IPS-20b (cell line): ENCODE measurements at regions not wholly inside any gene's neighbourhood (a gene's known extent, or its start where the extent isn't known, plus 50 kb on each side); places are given as distances from the start of the nearest gene placed in this dataset.

Source experiments
- H3K27ac ChIP-seq: one replicate; pipeline ENCODE4 v1.5.1; 2013; ENCODE audit warnings: low read length
- H3K27me3 ChIP-seq: 2 replicates; pipeline ENCODE4 v1.6.1; 2013; ENCODE audit warnings: mild to moderate bottlenecking, low read length, inconsistent platforms; ENCODE audit not compliant: insufficient read depth
- H3K36me3 ChIP-seq: 2 replicates; pipeline ENCODE4 v1.6.1; 2013; ENCODE audit warnings: low read depth, mild to moderate bottlenecking, inconsistent platforms, low read length, moderate library complexity; ENCODE audit not compliant: insufficient read depth
- H3K4me1 ChIP-seq: 2 replicates; pipeline ENCODE4 v1.6.1; 2013; ENCODE audit warnings: mild to moderate bottlenecking, control low read depth, inconsistent platforms, low read length, moderate library complexity; ENCODE audit not compliant: insufficient read depth
- H3K4me3 ChIP-seq: 2 replicates; pipeline ENCODE4 v1.5.1; 2013; ENCODE audit warnings: mild to moderate bottlenecking, low read length, inconsistent platforms
- H3K9ac ChIP-seq: 2 replicates; pipeline ENCODE4 v1.6.1; 2013; ENCODE audit warnings: low read depth, mild to moderate bottlenecking, inconsistent platforms, low read length, moderate library complexity
- H3K9me3 ChIP-seq: 2 replicates; pipeline ENCODE4 v1.6.1; 2013; ENCODE audit warnings: mild to moderate bottlenecking, low read depth, low read length, inconsistent platforms; ENCODE audit not compliant: insufficient read depth

DNA sequence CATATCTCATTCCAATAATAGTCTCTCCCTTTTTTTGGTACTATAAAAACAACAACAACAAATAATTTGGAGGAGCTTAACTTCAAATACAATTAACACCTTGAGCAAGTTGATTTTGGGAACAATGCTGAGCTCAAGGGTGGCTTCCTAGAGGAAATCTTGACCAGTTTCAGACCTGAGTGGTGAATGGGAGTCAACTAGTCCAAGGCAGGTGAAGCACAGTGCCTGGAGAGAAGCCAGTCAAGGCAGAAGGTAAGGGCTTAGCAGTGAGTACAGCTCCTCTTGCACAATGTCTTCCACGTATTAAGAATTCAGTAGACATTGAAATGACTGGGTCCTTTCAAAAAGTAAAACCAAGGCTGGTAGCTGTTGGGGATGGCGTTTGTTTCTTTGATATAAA is 444.8 kb downstream of the ATP23 start:
- H3K4me3 ChIP-seq, result no peak overlapping the region
- no peaks in the 10 kb centered on the region for H3K36me3 ChIP-seq
- H3K27me3 ChIP-seq, result no peaks in the 10 kb centered on the region
- H3K9ac ChIP-seq, result no peak overlapping the region
- H3K9me3 ChIP-seq, result no peaks in the 10 kb centered on the region
- H3K27ac ChIP-seq, result no peak overlapping the region
- peaks cover 9% of the 10 kb centered on the region; the same call in 1 of the 2 replicates for H3K4me1 ChIP-seq

- Histone ChIP-seq H3K9ac (no peak overlapping the region), H3K27me3 (no peaks in the 10 kb centered on the region), H3K27ac (no peak overlapping the region), H3K4me1 (peaks cover 9% of the 10 kb centered on the region; the same call in 1 of the 2 replicates), H3K36me3 (no peaks in the 10 kb centered on the region), H3K4me3 (no peak overlapping the region), H3K9me3 (no peaks in the 10 kb centered on the region)
Observed at GRCh38 chr12:58387199-58387598, 445.8 kb downstream of the ATP23 start.

DNA sequence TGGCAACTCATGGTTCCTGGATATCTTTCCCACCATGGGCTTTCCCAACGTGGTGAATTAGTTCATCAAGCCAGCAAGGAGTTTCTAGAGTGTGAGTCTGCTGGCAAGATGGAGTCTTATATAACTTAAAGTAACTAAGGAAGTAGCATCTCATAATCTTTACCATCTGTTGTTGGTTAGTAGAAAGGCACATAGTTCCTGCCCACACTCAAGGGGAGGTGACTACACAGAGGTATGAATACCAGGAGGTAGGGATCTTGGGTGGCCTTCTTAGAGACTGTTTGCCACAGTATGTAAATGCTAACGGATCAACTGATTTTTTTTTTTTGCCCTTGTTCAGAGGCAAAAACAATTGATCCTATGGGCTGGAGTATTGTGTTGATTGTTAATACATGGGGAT is 446.9 kb downstream of the ATP23 start:
- Histone ChIP-seq H3K9me3 (no peaks in the 10 kb centered on the region), H3K36me3 (no peaks in the 10 kb centered on the region), H3K4me1 (peaks cover 9% of the 10 kb centered on the region; the same call in 1 of the 2 replicates), H3K27ac (no peak overlapping the region), H3K4me3 (no peak overlapping the region), H3K9ac (no peak overlapping the region), H3K27me3 (no peaks in the 10 kb centered on the region)

GRCh38 chr12:58393152-58393551 is 451.8 kb downstream of the ATP23 start:
- no peak overlapping the region for H3K9ac ChIP-seq
- H3K36me3 ChIP-seq, result no peaks in the 10 kb centered on the region
- no peak overlapping the region for H3K4me3 ChIP-seq
- H3K9me3 ChIP-seq, result no peaks in the 10 kb centered on the region
- no peak overlapping the region for H3K27ac ChIP-seq
- H3K27me3 ChIP-seq, result no peaks in the 10 kb centered on the region
- H3K4me1 ChIP-seq, result no peaks in the 10 kb centered on the region

GRCh38 chr12:58395056-58395455 is 453.7 kb downstream of the ATP23 start:
- Histone ChIP-seq H3K9me3 (no peaks in the 10 kb centered on the region), H3K4me1 (no peaks in the 10 kb centered on the region), H3K4me3 (no peak overlapping the region), H3K27me3 (no peaks in the 10 kb centered on the region), H3K27ac (no peak overlapping the region), H3K36me3 (no peaks in the 10 kb centered on the region), H3K9ac (no peak overlapping the region)

GRCh38 chr12:58395470-58395869 is 454.1 kb downstream of the ATP23 start:
- Histone ChIP-seq H3K4me3 (no peak overlapping the region), H3K9me3 (no peaks in the 10 kb centered on the region), H3K27me3 (no peaks in the 10 kb centered on the region), H3K4me1 (no peaks in the 10 kb centered on the region), H3K27ac (no peak overlapping the region), H3K9ac (no peak overlapping the region), H3K36me3 (no peaks in the 10 kb centered on the region)

DNA sequence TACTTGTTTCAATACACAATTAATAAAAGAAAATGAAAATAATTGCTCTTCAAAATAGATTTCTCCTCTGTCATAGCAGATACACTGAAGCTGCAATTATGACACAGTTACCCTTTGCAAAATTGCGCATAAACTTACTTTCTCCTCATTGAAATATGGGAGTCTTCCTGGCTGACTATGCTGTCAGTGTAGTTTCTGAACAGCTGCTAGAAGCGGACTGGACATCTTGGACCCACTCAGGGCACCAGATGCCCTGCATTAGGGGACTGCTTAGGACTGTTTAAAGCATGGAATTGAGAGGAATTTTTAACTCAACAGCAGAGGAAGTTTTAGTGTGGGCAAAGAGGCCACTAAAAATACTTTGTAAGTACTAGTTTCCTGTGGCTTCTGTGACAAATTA is 454.9 kb downstream of the ATP23 start:
- H3K9me3 ChIP-seq, result no peaks in the 10 kb centered on the region
- no peaks in the 10 kb centered on the region for H3K4me1 ChIP-seq
- no peaks in the 10 kb centered on the region for H3K36me3 ChIP-seq
- H3K27me3 ChIP-seq, result no peaks in the 10 kb centered on the region
- no peak overlapping the region for H3K9ac ChIP-seq
- H3K4me3 ChIP-seq, result no peak overlapping the region
- no peak overlapping the region for H3K27ac ChIP-seq

DNA sequence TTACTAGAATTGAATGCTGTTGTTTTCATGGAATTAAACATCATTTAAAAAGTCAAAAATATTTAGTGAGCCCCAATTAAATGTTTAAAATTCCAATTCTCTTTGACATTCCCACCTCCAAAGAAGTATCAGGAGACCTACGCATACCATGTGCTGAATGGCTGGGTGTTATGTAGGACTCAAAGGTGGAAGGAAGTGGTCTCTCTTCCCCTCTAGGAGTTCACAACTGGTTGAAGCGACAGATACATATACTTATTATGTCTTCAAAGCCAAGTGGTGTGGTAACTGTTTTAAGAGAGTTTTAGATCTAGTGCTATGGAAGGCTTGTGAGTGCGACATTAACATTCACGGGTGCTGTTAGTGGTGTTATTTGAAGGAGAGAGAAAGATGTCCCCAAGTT is 464.0 kb downstream of the ATP23 start:
- H3K36me3 ChIP-seq, result no peaks in the 10 kb centered on the region
- no peaks in the 10 kb centered on the region for H3K9me3 ChIP-seq
- no peak overlapping the region for H3K4me3 ChIP-seq
- no peaks in the 10 kb centered on the region for H3K27me3 ChIP-seq
- H3K27ac ChIP-seq, result no peak overlapping the region
- H3K9ac ChIP-seq, result no peak overlapping the region
- peaks cover 8% of the 10 kb centered on the region; the same call in 1 of the 2 replicates for H3K4me1 ChIP-seq

DNA sequence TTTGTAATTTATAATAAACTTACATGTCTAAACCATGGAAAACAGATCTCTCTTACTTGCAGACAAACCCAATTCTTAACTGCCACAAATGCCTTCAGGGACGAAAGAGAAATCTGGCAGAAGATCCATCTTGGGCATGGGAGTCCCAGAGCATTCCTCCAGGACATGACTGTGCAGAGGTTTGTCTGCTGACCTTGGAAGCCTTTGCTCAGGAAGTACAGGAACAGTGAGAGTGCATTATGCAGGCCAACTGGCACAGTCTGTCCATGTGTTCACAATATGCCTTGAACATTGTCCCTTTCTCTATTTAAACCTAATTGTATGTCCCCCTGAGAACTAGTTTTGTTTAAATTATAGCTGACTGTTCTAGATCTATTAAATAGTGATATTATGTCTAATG is 467.1 kb downstream of the ATP23 start:
- Histone ChIP-seq H3K27ac (no peak overlapping the region), H3K27me3 (no peaks in the 10 kb centered on the region), H3K4me3 (no peak overlapping the region), H3K4me1 (peaks cover 8% of the 10 kb centered on the region; the same call in 1 of the 2 replicates), H3K9me3 (no peaks in the 10 kb centered on the region), H3K9ac (no peak overlapping the region), H3K36me3 (no peaks in the 10 kb centered on the region)

DNA sequence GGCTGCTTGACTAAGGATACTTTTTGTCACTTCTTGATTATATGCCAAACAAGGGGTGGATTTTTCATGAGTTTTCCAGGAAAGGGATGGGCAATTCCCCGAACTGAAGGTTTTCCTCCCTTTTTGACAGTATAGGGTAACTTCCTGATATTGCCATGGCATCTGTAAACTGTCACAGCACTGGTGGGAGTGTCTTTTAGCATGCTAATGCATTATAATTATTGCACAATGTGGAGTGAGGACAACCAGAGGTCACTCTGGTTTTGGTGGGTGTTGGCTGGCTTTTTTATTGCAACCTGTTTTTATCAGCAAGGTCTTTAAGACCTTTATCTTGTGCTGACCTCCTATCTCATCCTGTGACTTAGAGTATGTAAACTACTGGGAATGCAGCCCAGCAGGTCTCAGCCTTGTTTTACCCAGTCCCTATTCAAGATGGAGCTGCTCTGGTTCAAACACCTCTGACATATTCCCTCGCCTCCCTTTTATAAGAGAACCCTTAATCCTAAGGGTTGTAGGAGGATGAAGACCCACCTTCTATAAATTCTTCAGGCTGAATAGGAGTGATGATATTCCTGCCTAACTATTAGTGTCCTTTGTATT is 471.2 kb downstream of the ATP23 start:
- no peaks in the 10 kb centered on the region for H3K27me3 ChIP-seq
- H3K4me1 ChIP-seq, result peaks cover 14% of the 10 kb centered on the region
- no peaks in the 10 kb centered on the region for H3K9me3 ChIP-seq
- no peak overlapping the region for H3K4me3 ChIP-seq
- no peaks in the 10 kb centered on the region for H3K36me3 ChIP-seq
- no peak overlapping the region for H3K9ac ChIP-seq
- no peak overlapping the region for H3K27ac ChIP-seq

DNA sequence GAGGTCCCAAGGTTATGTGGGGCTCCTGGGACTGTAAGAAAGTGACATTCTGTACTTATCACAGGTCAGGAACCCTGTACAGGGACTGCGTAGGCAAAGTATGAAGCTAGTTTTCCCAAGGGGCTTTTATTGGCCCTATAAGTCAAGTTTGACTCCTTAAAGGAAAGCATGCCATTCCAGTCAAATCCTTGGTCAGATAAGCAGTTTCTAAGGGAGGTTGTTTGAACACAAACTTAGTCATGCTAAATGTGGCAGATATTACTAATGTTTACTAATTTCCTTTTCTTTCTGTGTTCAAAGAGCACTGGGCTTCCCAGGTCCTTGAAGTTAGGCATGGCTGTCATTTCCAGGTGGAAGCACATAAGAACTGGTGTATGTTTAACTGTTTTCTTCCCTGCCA is 472.4 kb downstream of the ATP23 start:
- Histone ChIP-seq H3K27ac (no peak overlapping the region), H3K27me3 (no peaks in the 10 kb centered on the region), H3K4me1 (peaks cover 14% of the 10 kb centered on the region), H3K36me3 (no peaks in the 10 kb centered on the region), H3K4me3 (no peak overlapping the region), H3K9ac (no peak overlapping the region), H3K9me3 (no peaks in the 10 kb centered on the region)

GRCh38 chr12:58414398-58414871 is 473.1 kb downstream of the ATP23 start:
- Histone ChIP-seq H3K4me3 (no peak overlapping the region), H3K4me1 (peaks cover 14% of the 10 kb centered on the region), H3K9ac (no peak overlapping the region), H3K36me3 (no peaks in the 10 kb centered on the region), H3K27me3 (no peaks in the 10 kb centered on the region), H3K27ac (no peak overlapping the region), H3K9me3 (no peaks in the 10 kb centered on the region)
